Putamen (tissue), 1 donor: ENCODE measurements at regions not wholly inside any gene's neighbourhood (a gene's known extent, or its start where the extent isn't known, plus 50 kb on each side); places are given as distances from the start of the nearest gene placed in this dataset.
"Not testable (repeated sequence)": the region's sequence is repeated elsewhere in the genome, so short reads cannot be mapped to it uniquely, and the experiment has no call there.

Experiments
- DNase-seq: peaks from one replicate; pipeline ENCODE4 v3.0.0-alpha.2; 2016; ENCODE audit warnings: low spot score

- DNase-seq: no peak
These were observed 646.8 kb upstream of the INTU start for GRCh38 chr4:126986005-126986404.

- DNase-seq: no peak
These were observed 645.9 kb upstream of the INTU start for GRCh38 chr4:126986828-126987227.

GRCh38 chr4:126991965-126992364 lies 640.8 kb upstream of the INTU start:
- DNase-seq: peak; percentile 11

GRCh38 chr4:126992910-126993309 lies 639.8 kb upstream of the INTU start:
- DNase-seq: no peak

- no peak for DNase-seq
These were observed 639.4 kb upstream of the INTU start for GRCh38 chr4:126993351-126993750.

GRCh38 chr4:126995235-126995634 lies 637.5 kb upstream of the INTU start:
- no peak for DNase-seq

- DNase-seq: no peak
These were observed 632.6 kb upstream of the INTU start for GRCh38 chr4:127000110-127000509.

GRCh38 chr4:127000846-127001245 lies 631.9 kb upstream of the INTU start:
- no peak for DNase-seq

GRCh38 chr4:127001933-127002332 lies 630.8 kb upstream of the INTU start:
- DNase-seq: no peak

GRCh38 chr4:127006446-127006877 lies 626.3 kb upstream of the INTU start:
- DNase-seq: no peak

- DNase-seq: no peak
These were observed 625.5 kb upstream of the INTU start for GRCh38 chr4:127007305-127007704.

GRCh38 chr4:127012549-127012948 lies 620.2 kb upstream of the INTU start:
- no peak for DNase-seq

GRCh38 chr4:127015667-127016117 lies 617.1 kb upstream of the INTU start:
- no peak for DNase-seq

GRCh38 chr4:127018381-127018780 lies 614.4 kb upstream of the INTU start:
- DNase-seq: no peak

GRCh38 chr4:127020831-127021230 lies 611.9 kb upstream of the INTU start:
- not testable (repeated sequence) for DNase-seq

- DNase-seq: no peak
These were observed 596.5 kb upstream of the INTU start for GRCh38 chr4:127036296-127036695.

GRCh38 chr4:127045861-127046260 lies 586.9 kb upstream of the INTU start:
- DNase-seq: no peak

GRCh38 chr4:127047930-127048329 lies 584.8 kb upstream of the INTU start:
- no peak for DNase-seq

- no peak for DNase-seq
These were observed 584.2 kb upstream of the INTU start for GRCh38 chr4:127048376-127049044.

GRCh38 chr4:127049526-127049925 lies 583.2 kb upstream of the INTU start:
- no peak for DNase-seq

GRCh38 chr4:127052742-127053141 lies 580.0 kb upstream of the INTU start:
- no peak for DNase-seq

- DNase-seq: peak; percentile 19
These were observed 577.4 kb upstream of the INTU start for GRCh38 chr4:127055357-127055756.

- DNase-seq: no peak
These were observed 563.1 kb upstream of the INTU start for GRCh38 chr4:127069675-127070074.

- DNase-seq: no peak
These were observed 561.3 kb upstream of the INTU start for GRCh38 chr4:127071443-127071842.
